Fibroblast of pulmonary artery (primary cell): ENCODE measurements at regions not wholly inside any gene's neighbourhood (a gene's known extent, or its start where the extent isn't known, plus 50 kb on each side); places are given as distances from the start of the nearest gene placed in this dataset.

Source experiments
- DNase-seq: peaks from one replicate; pipeline ENCODE4 v3.0.0-alpha.2; 2010; ENCODE audit warnings: low read depth
- H3K4me3 ChIP-seq: replicated peaks from 2 replicates; pipeline ENCODE4 v1.5.1; 2011; ENCODE audit warnings: low read depth, mild to moderate bottlenecking, control low read depth, low read length, moderate library complexity
- CTCF ChIP-seq: IDR thresholded peaks from 2 replicates; pipeline ENCODE4 v1.5.1; 2011; ENCODE audit warnings: mild to moderate bottlenecking, control low read depth, low read length, inconsistent platforms; ENCODE audit errors: missing control alignments

GRCh38 chrX:88672261-88672660, 74.8 kb upstream of the CPXCR1 start:
- no peak for DNase-seq
- no peak for TF ChIP-seq CTCF
- H3K4me3 ChIP-seq, result no peak overlapping the region
